HEK293 (cell line): ENCODE measurements at regions not wholly inside any gene's neighbourhood (a gene's known extent, or its start where the extent isn't known, plus 50 kb on each side); places are given as distances from the start of the nearest gene placed in this dataset.

Experiments
- CTCF ChIP-seq: fragments of 450-650 bp; formaldehyde crosslinking; IDR thresholded peaks from 2 replicates; pipeline ENCODE4 v1.5.1; 2016; ENCODE audit warnings: missing biosample characterization, missing genetic modification characterization
- PRDM6 ChIP-seq: fragments of 450-650 bp; formaldehyde crosslinking; IDR thresholded peaks from 2 replicates; pipeline ENCODE4 v1.5.1; 2017; ENCODE audit warnings: missing biosample characterization, missing genetic modification characterization
- SP3 ChIP-seq: fragments of 450-650 bp; formaldehyde crosslinking; IDR thresholded peaks from 2 replicates; pipeline ENCODE4 v1.5.1; 2016; ENCODE audit warnings: missing biosample characterization, missing genetic modification characterization
- YY1 ChIP-seq: fragments of 450-650 bp; formaldehyde crosslinking; IDR thresholded peaks from 2 replicates; pipeline ENCODE4 v1.5.1; 2018; ENCODE audit warnings: missing biosample characterization, missing genetic modification characterization
- ZBTB44 ChIP-seq: fragments of 450-650 bp; IDR thresholded peaks from 2 replicates; pipeline ENCODE4 v1.5.1; 2018; ENCODE audit warnings: missing biosample characterization, mild to moderate bottlenecking, missing genetic modification characterization
- ZNF10 ChIP-seq: fragments of 450-650 bp; formaldehyde crosslinking; IDR thresholded peaks from 2 replicates; pipeline ENCODE4 v1.5.1; 2017; ENCODE audit warnings: missing biosample characterization, missing genetic modification characterization
- ZNF24 ChIP-seq: fragments of 450-650 bp; formaldehyde crosslinking; IDR thresholded peaks from 2 replicates; pipeline ENCODE4 v1.5.1; 2016; ENCODE audit warnings: missing biosample characterization, missing genetic modification characterization
- ZNF660 ChIP-seq: fragments of 450-650 bp; IDR thresholded peaks from 2 replicates; pipeline ENCODE4 v1.5.1; 2018; ENCODE audit warnings: missing biosample characterization, mild to moderate bottlenecking, missing genetic modification characterization
- ZNF776 ChIP-seq: fragments of 450-650 bp; formaldehyde crosslinking; IDR thresholded peaks from 2 replicates; pipeline ENCODE4 v1.5.0; 2017; ENCODE audit warnings: missing biosample characterization, missing genetic modification characterization, borderline replicate concordance

GRCh38 chr2:46831051-46831868 is 84.3 kb downstream of the MCFD2 start:
- TF ChIP-seq CTCF (tag by site-specific recombination) (no peak), PRDM6 (tag by site-specific recombination) (no peak), ZNF10 (tag by site-specific recombination) (no peak), ZNF660 (tag by site-specific recombination) (no peak), ZNF776 (tag by site-specific recombination) (no peak), ZBTB44 (no peak), SP3 (no peak), ZNF24 (tag by site-specific recombination) (no peak), YY1 (no peak)
